HPDE6-E6E7 (cell line): ENCODE measurements at regions not wholly inside any gene's neighbourhood (a gene's known extent, or its start where the extent isn't known, plus 50 kb on each side); places are given as distances from the start of the nearest gene placed in this dataset.
A peak's percentile ranks its signal among the peaks of the same experiment; 100 is the strongest.
"Not testable (repeated sequence)": the region's sequence is repeated elsewhere in the genome, so short reads cannot be mapped to it uniquely, and the experiment has no call there.

Source experiments
- DNase-seq: peaks from one replicate; pipeline ENCODE4 v3.0.0; 2011; ENCODE audit warnings: missing footprints; ENCODE audit errors: extremely low spot score

- peak; percentile 45 for DNase-seq
Measured at GRCh38 chr7:65798111-65799075, 74.5 kb upstream of the VKORC1L1 start.

GRCh38 chr7:65800191-65800590 is 72.7 kb upstream of the VKORC1L1 start:
- not testable (repeated sequence) for DNase-seq

- DNase-seq = no peak
Measured at GRCh38 chr7:65800890-65801341, 72.0 kb upstream of the VKORC1L1 start.

GRCh38 chr7:65804887-65805286 is 68.0 kb upstream of the VKORC1L1 start:
- DNase-seq = no peak

- not testable (repeated sequence) for DNase-seq
Measured at GRCh38 chr7:65807067-65807466, 65.8 kb upstream of the VKORC1L1 start.

- no peak for DNase-seq
Measured at GRCh38 chr7:65809259-65809981, 63.5 kb upstream of the VKORC1L1 start.

- DNase-seq = no peak
Measured at GRCh38 chr7:65809982-65810288, 62.9 kb upstream of the VKORC1L1 start.

GRCh38 chr7:65812281-65812680 is 60.6 kb upstream of the VKORC1L1 start:
- no peak for DNase-seq

- not testable (repeated sequence) for DNase-seq
Measured at GRCh38 chr7:65814556-65815167, 58.2 kb upstream of the VKORC1L1 start.

GRCh38 chr7:65820287-65820950 is 52.5 kb upstream of the VKORC1L1 start:
- DNase-seq = no peak
